SK-N-MC (cell line): ENCODE measurements at regions not wholly inside any gene's neighbourhood (a gene's known extent, or its start where the extent isn't known, plus 50 kb on each side); places are given as distances from the start of the nearest gene placed in this dataset.

Experiments
- DNase-seq: peaks from one replicate; pipeline ENCODE4 v3.0.0-alpha.2; 2011; ENCODE audit warnings: low read depth, low spot score
- H3K27ac ChIP-seq: fragments of 200-600 bp; sonication (generic); 2 replicates; pipeline ENCODE4 v1.5.1; 2016; ENCODE audit warnings: mixed run types
- H3K36me3 ChIP-seq: fragments of 200-600 bp; sonication (generic); 2 replicates; pipeline ENCODE4 v1.6.1; 2017; ENCODE audit warnings: antibody characterized with exemption, low read length, mixed read lengths; ENCODE audit not compliant: insufficient read depth
- H3K4me3 ChIP-seq: fragments of 200-600 bp; sonication (generic); 2 replicates; pipeline ENCODE4 v1.5.1; 2016
- H3K9ac ChIP-seq: fragments of 200-600 bp; sonication (generic); 2 replicates; pipeline ENCODE4 v1.8.0; 2017; ENCODE audit warnings: mixed run types, mixed read lengths; ENCODE audit not compliant: insufficient read length
- H3K9me3 ChIP-seq: fragments of 200-600 bp; sonication (generic); 2 replicates; pipeline ENCODE4 v1.6.1; 2017; ENCODE audit warnings: low read depth, mild to moderate bottlenecking, antibody characterized with exemption, low read length, moderate library complexity, mixed read lengths
- EZH2 ChIP-seq: fragments of 200-600 bp; sonication (generic); IDR thresholded peaks from one replicate; pipeline ENCODE4 v1.6.1; 2017; ENCODE audit warnings: antibody characterized with exemption
- FOXP2 ChIP-seq: optimal IDR thresholded peaks from 2 replicates; pipeline ENCODE3; 2011; ENCODE audit warnings: mild to moderate bottlenecking, moderate library complexity; ENCODE audit not compliant: insufficient read depth; ENCODE audit errors: extremely low read length, control extremely low read depth
- POLR2AphosphoS5 ChIP-seq: IDR thresholded peaks from 2 replicates; pipeline ENCODE4 v1.6.1; 2012; ENCODE audit warnings: mild to moderate bottlenecking, low read depth, low read length, borderline replicate concordance

DNA sequence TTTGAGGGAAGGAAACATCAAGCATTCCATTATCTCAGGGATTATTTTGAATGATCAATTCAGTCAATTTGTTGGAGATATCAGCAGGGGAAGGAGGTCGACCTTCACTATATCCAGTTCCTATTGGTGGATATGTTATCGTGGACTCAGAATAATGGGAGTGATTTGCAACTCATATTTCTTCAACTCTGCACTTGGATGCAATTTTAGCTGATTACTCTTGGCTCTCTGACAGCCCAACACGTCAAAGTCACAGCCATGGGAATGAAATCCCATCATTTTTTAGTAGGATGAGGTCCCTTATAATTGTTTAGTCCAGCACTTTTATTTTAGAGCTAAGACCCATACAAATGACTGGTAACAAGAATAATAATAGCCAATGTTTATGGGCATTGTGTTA lies 371.8 kb upstream of the RPS23 start:
- Histone ChIP-seq H3K4me3 (no peak overlapping the region), H3K27ac (no peak overlapping the region), H3K9me3 (no peaks in the 10 kb centered on the region), H3K36me3 (no peaks in the 10 kb centered on the region), H3K9ac (no peak overlapping the region)
- TF ChIP-seq EZH2 (no peak), FOXP2 (no peak), POLR2AphosphoS5 (no peak)
- no peak for DNase-seq

DNA sequence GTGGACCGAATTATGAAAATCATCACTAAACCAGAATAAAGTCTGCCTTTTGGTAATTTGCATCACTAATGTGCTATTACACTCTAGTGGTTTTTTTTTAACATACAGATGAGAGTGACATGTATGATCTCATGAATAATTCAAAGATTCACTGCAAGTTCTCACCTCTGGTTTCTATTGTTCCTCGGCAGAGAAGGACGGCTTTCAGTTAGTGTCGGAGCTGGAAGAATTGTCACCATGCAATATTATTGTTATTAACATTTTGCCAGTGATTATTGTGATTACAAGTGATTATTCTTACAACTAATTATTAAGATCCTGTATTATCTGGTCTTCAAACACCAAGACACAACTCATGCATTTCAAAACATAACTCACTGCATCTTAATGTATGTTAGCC lies 366.6 kb upstream of the RPS23 start:
- no peak for DNase-seq
- no peaks in the 10 kb centered on the region for H3K9me3 ChIP-seq
- no peak overlapping the region for H3K9ac ChIP-seq
- no peak for TF ChIP-seq EZH2
- no peak for TF ChIP-seq POLR2AphosphoS5
- H3K36me3 ChIP-seq: no peaks in the 10 kb centered on the region
- H3K27ac ChIP-seq: no peak overlapping the region
- H3K4me3 ChIP-seq: no peak overlapping the region

DNA sequence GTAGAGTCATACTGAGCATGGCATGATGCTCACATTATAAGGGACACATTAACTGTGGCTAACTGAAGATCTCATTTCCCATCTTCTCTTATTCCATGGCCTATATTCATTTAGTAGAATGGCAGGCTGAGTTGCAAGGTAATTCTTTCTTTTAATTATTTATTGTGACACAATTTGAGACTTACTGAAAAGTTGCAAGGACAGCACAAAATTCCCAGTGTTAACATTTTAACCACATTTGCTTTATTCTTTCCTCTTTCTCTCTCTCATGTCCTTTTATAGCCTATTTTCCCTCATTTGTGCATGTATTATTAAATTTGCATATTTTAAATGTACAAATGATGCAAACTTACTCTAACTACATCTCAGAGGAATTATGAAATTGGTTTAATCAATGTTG lies 366.1 kb upstream of the RPS23 start:
- Histone ChIP-seq H3K4me3 (no peak overlapping the region), H3K9me3 (no peaks in the 10 kb centered on the region), H3K9ac (no peak overlapping the region), H3K36me3 (no peaks in the 10 kb centered on the region), H3K27ac (no peak overlapping the region)
- no peak for DNase-seq
- no peak for TF ChIP-seq FOXP2
- no peak for TF ChIP-seq EZH2
- TF ChIP-seq POLR2AphosphoS5: no peak

DNA sequence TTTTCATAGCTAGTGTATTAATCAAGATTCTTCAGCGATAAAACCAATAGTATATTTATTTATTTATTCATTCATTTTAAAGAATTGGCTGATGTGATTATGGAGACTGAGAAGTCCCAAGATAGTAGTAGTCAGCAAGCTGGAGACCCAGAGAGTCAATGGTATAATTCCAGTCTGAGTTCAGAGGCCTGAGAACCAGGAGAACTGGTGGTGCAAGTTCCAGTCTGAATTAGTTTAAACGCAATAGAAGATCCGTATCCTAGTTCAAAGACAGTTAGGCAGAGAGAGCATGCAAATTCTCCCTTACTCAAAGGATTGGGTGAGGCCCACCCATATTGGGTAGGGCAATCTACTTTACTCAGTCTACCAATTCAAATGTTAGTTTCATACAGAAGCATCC lies 364.2 kb upstream of the RPS23 start:
- H3K27ac ChIP-seq: no peak overlapping the region
- no peak for DNase-seq
- H3K4me3 ChIP-seq: no peak overlapping the region
- TF ChIP-seq POLR2AphosphoS5: no peak
- H3K9me3 ChIP-seq: no peaks in the 10 kb centered on the region
- H3K36me3 ChIP-seq: no peaks in the 10 kb centered on the region
- H3K9ac ChIP-seq: no peak overlapping the region

DNA sequence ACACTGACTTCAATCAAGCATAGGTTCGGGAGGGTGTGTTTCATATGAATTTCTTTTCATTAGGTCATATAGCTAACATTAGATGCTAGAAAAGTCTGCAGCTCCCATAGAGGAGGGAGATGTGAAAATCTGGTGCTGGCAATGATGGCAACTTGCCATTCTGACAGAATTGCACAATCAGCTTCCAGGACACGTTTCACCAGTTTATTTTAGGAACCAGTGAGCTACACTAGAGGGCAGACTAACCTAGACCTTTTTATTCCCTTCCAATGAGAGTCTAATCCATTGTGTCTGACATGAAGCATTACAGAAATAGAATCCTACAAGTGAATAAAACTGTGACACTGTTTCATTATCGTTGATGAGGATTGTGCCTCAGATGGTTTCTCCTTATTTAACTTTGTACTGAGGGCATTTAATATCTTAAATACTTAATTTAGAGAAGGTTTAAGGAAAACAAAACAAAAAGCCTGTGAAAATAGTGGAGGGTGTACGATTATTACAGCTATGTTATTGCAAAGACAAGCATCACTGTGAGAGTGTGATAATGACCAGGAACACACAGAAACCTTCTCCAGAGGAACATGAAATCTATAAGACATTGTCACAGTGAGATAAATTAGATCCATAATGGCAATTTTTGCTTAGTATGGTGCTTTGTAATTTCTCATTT lies 363.3 kb upstream of the RPS23 start:
- no peak overlapping the region for H3K9ac ChIP-seq
- H3K9me3 ChIP-seq: no peaks in the 10 kb centered on the region
- no peak overlapping the region for H3K4me3 ChIP-seq
- H3K36me3 ChIP-seq: no peaks in the 10 kb centered on the region
- H3K27ac ChIP-seq: no peak overlapping the region
- TF ChIP-seq FOXP2: no peak
- TF ChIP-seq POLR2AphosphoS5: no peak
- no peak for TF ChIP-seq EZH2
- peak; percentile 76 for DNase-seq

DNA sequence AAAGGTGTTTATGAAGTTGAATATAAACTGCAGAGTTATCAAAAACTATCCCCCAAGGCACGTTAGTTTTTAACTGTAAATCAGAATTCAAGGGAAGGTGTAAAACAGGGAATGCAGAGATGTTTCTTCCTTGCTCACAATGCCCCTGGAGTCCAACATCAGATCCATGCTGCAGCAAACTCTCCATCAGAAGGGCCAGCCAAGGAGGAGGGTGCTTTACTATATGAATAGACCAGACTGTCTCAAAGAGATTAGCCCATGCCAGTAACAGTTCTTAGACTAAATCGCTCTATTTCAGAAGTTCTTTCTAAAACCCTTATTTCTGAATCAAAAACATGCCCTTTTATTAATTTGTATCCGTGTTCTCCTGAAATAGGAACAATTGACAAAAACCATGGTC lies 362.8 kb upstream of the RPS23 start:
- Histone ChIP-seq H3K9ac (no peak overlapping the region), H3K36me3 (no peaks in the 10 kb centered on the region), H3K27ac (no peak overlapping the region), H3K4me3 (no peak overlapping the region), H3K9me3 (no peaks in the 10 kb centered on the region)
- DNase-seq: no peak
- no peak for TF ChIP-seq EZH2
- TF ChIP-seq FOXP2: no peak
- no peak for TF ChIP-seq POLR2AphosphoS5

DNA sequence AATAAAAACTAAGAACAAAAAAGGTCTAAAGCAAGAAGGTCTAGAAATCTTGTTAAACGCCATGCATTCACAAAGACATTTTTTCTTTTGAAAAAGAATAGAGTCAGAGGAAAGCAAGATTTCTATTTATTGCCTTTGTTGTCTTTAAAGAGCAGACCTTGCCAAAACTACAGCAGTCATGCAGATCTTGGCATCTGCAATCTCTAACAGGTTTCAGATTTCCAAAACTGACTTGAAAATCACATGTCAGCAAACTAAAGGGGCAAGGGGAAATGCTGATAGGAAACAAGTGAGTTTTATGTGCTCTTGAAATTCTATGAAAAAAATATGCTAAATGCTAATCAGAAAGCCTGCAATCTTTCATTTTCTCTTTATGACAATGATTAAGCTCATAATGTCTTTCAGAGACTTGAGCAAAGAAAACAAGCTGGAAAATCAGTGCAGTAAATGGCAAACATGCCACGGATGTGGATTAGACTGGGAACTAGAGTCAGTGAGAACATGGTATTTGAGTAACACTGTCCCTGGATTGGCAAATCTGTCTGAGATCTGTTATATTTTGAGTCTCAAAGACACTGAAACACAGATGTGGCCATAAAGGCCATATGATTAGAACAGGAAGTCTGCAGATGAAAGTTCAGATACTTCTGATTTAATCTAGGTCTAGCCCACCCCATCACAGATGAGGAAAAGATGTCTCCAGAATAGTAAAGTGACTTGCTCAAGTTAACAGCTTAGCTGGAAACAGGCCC lies 361.4 kb upstream of the RPS23 start:
- DNase-seq: no peak
- H3K9me3 ChIP-seq: no peaks in the 10 kb centered on the region
- H3K4me3 ChIP-seq: peak overlapping the region; percentile 38
- H3K27ac ChIP-seq: peak overlapping the region; percentile 69
- TF ChIP-seq FOXP2 (no peak), POLR2AphosphoS5 (peak; percentile 43; the same call in 1 of the 2 replicates)
- H3K36me3 ChIP-seq: no peaks in the 10 kb centered on the region
- H3K9ac ChIP-seq: no peak overlapping the region

DNA sequence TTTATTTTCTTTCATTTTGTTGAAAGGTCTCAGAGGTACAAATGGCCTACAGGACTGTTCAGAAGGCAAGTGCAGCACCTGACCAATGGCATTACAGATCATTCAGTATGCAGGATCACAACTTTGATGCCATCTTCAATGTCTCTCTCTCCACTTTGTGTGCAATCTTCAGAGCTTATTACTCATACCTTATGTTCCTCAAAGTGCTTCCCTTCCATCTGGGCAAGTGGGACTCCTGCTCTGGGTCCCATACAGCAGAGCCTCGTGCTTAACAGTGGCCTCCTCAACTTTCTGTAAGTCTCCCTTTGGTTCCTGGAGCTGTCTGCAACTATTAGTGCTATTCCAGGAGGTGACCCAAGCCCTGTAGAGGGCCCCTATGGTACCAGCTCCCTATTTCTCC lies 358.4 kb upstream of the RPS23 start:
- Histone ChIP-seq H3K36me3 (no peaks in the 10 kb centered on the region), H3K9ac (no peak overlapping the region), H3K9me3 (no peaks in the 10 kb centered on the region), H3K4me3 (no peak overlapping the region), H3K27ac (no peak overlapping the region)
- no peak for DNase-seq
- TF ChIP-seq FOXP2 (no peak), POLR2AphosphoS5 (no peak), EZH2 (no peak)

DNA sequence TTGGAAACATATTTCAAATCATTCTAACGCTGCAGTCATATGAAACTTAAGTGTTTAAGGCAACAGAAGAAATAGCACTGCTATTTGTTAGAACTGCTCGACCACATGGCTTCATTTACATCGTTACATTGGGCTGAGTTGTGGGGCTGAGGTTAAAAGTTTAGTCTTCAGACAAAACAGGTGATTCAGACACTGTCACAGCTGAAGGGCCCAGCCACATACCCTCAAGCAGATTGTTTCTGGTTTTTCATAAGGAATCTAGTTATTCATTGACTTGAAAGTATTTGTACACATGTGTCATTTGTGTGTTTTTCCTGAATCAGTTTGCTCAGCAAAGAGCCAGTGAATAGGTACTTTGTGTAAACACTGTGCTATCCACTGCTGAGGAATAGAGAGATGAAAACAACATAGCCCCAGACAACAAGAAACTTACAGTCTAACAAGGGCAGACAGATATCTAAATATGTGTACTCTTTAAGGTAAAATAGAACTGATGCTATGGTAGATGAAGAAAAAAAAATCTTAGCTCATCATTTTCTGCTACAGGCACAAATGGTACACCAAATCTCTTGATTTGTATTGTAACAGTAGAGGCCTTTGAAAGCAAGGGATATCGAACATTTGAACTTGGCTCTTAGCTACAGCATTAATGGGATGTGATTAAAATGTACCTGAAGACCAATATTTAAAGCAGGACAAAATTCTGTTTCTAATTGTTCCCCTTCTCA lies 357.6 kb upstream of the RPS23 start:
- Histone ChIP-seq H3K9ac (no peak overlapping the region), H3K36me3 (no peaks in the 10 kb centered on the region), H3K9me3 (no peaks in the 10 kb centered on the region), H3K27ac (no peak overlapping the region), H3K4me3 (no peak overlapping the region)
- DNase-seq: no peak
- TF ChIP-seq EZH2 (no peak), POLR2AphosphoS5 (no peak), FOXP2 (no peak)
